Effector memory CD4-positive, alpha-beta T cell (primary cell): ENCODE measurements at regions not wholly inside any gene's neighbourhood (a gene's known extent, or its start where the extent isn't known, plus 50 kb on each side); places are given as distances from the start of the nearest gene placed in this dataset.
"Not testable (repeated sequence)": the region's sequence is repeated elsewhere in the genome, so short reads cannot be mapped to it uniquely, and the experiment has no call there.

Experiments used
- DNase-seq, 3 donors: peaks; one replicate each; pipeline ENCODE4 v3.0.0-alpha.2; 2020
- H3K27ac ChIP-seq: 2 replicates; pipeline ENCODE4 v1.7.0; 2013; ENCODE audit warnings: mild to moderate bottlenecking, low read length, moderate library complexity; ENCODE audit not compliant: insufficient read depth, poor library complexity, severe bottlenecking
- H3K27me3 ChIP-seq: replicated peaks from 2 replicates; pipeline ENCODE4 v1.7.0; 2013; ENCODE audit warnings: mild to moderate bottlenecking, low read length; ENCODE audit not compliant: insufficient read depth, control insufficient read depth, poor library complexity, severe bottlenecking
- H3K36me3 ChIP-seq: 2 replicates; pipeline ENCODE4 v1.7.0; 2013; ENCODE audit warnings: mild to moderate bottlenecking, low read length, moderate library complexity; ENCODE audit not compliant: control insufficient read depth, insufficient read depth
- H3K4me1 ChIP-seq: 2 replicates; pipeline ENCODE4 v1.7.0; 2013; ENCODE audit warnings: low read length, mild to moderate bottlenecking; ENCODE audit not compliant: control insufficient read depth, insufficient read depth, poor library complexity, severe bottlenecking
- H3K4me3 ChIP-seq: 2 replicates; pipeline ENCODE4 v1.7.0; 2013; ENCODE audit warnings: low read length, low read depth, mild to moderate bottlenecking; ENCODE audit not compliant: insufficient read depth, poor library complexity, severe bottlenecking
- H3K9me3 ChIP-seq: 2 replicates; pipeline ENCODE4 v1.7.0; 2013; ENCODE audit warnings: mild to moderate bottlenecking, low read length, moderate library complexity; ENCODE audit not compliant: control insufficient read depth

- not testable (repeated sequence) for H3K27ac ChIP-seq, H3K9me3 ChIP-seq, H3K36me3 ChIP-seq, DNase-seq, H3K4me1 ChIP-seq, H3K27me3 ChIP-seq, H3K4me3 ChIP-seq
These were observed 146.0 kb upstream of the PZP start for GRCh38 chr12:9354009-9354754.

GRCh38 chr12:9351136-9351535 lies 142.9 kb upstream of the PZP start:
- H3K36me3 ChIP-seq, result no peaks in the 10 kb centered on the region

GRCh38 chr12:9349888-9350885 lies 142.0 kb upstream of the PZP start:
- no peaks in the 10 kb centered on the region for H3K27me3 ChIP-seq
- H3K9me3 ChIP-seq, result no peaks in the 10 kb centered on the region
- H3K27ac ChIP-seq, result no peak overlapping the region
- no peaks in the 10 kb centered on the region for H3K4me1 ChIP-seq
- no peak for DNase-seq
- H3K4me3 ChIP-seq, result no peak overlapping the region
- no peaks in the 10 kb centered on the region for H3K36me3 ChIP-seq

More at GRCh38 chr12:9351136-9351535, 142.9 kb upstream of the PZP start:
- no peak for DNase-seq
- Histone ChIP-seq H3K27me3 (no peaks in the 10 kb centered on the region), H3K4me1 (no peaks in the 10 kb centered on the region), H3K9me3 (no peaks in the 10 kb centered on the region), H3K27ac (no peak overlapping the region), H3K4me3 (no peak overlapping the region)

- DNase-seq, result no peak
- Histone ChIP-seq H3K4me3 (no peak overlapping the region), H3K4me1 (no peaks in the 10 kb centered on the region), H3K27me3 (no peaks in the 10 kb centered on the region), H3K27ac (no peak overlapping the region), H3K36me3 (no peaks in the 10 kb centered on the region), H3K9me3 (no peaks in the 10 kb centered on the region)
These were observed 140.8 kb upstream of the PZP start for GRCh38 chr12:9348906-9349518.

GRCh38 chr12:9347328-9348127 lies 139.3 kb upstream of the PZP start:
- DNase-seq, result no peak
- H3K36me3 ChIP-seq, result no peaks in the 10 kb centered on the region
- no peak overlapping the region for H3K27ac ChIP-seq
- H3K4me3 ChIP-seq, result no peak overlapping the region
- H3K27me3 ChIP-seq, result no peaks in the 10 kb centered on the region
- no peaks in the 10 kb centered on the region for H3K4me1 ChIP-seq
- no peaks in the 10 kb centered on the region for H3K9me3 ChIP-seq

GRCh38 chr12:9346866-9347327 lies 138.7 kb upstream of the PZP start:
- Histone ChIP-seq H3K36me3 (no peaks in the 10 kb centered on the region), H3K9me3 (no peaks in the 10 kb centered on the region), H3K27ac (no peak overlapping the region), H3K27me3 (no peaks in the 10 kb centered on the region), H3K4me1 (no peaks in the 10 kb centered on the region), H3K4me3 (no peak overlapping the region)
- DNase-seq, result no peak

- no peak overlapping the region for H3K4me3 ChIP-seq
- no peak for DNase-seq
- no peaks in the 10 kb centered on the region for H3K4me1 ChIP-seq
- no peak overlapping the region for H3K27ac ChIP-seq
- H3K36me3 ChIP-seq, result no peaks in the 10 kb centered on the region
- no peaks in the 10 kb centered on the region for H3K27me3 ChIP-seq
- H3K9me3 ChIP-seq, result no peaks in the 10 kb centered on the region
These were observed 137.0 kb upstream of the PZP start for GRCh38 chr12:9345171-9345570.

GRCh38 chr12:9344541-9344940 lies 136.3 kb upstream of the PZP start:
- Histone ChIP-seq H3K4me3 (no peak overlapping the region), H3K27ac (no peak overlapping the region), H3K9me3 (no peaks in the 10 kb centered on the region), H3K4me1 (no peaks in the 10 kb centered on the region), H3K36me3 (no peaks in the 10 kb centered on the region), H3K27me3 (no peaks in the 10 kb centered on the region)
- no peak for DNase-seq

GRCh38 chr12:9343731-9344130 lies 135.5 kb upstream of the PZP start:
- Histone ChIP-seq H3K27ac (no peak overlapping the region), H3K9me3 (no peaks in the 10 kb centered on the region), H3K27me3 (no peaks in the 10 kb centered on the region), H3K4me1 (no peaks in the 10 kb centered on the region), H3K36me3 (no peaks in the 10 kb centered on the region), H3K4me3 (no peak overlapping the region)
- no peak for DNase-seq
